GM13976 (cell line): ENCODE measurements at regions not wholly inside any gene's neighbourhood (a gene's known extent, or its start where the extent isn't known, plus 50 kb on each side); places are given as distances from the start of the nearest gene placed in this dataset.

Experiments
- DNase-seq: peaks from one replicate; pipeline ENCODE4 v3.0.0; 2012; ENCODE audit warnings: low spot score
- CTCF ChIP-seq: IDR thresholded peaks from 2 replicates; pipeline ENCODE4 v1.5.1; 2012; ENCODE audit warnings: borderline replicate concordance, mild to moderate bottlenecking; ENCODE audit not compliant: insufficient read depth; ENCODE audit errors: extremely low read depth, missing control alignments, control extremely low read depth
- in situ Hi-C: fragments of 300-500 bp; cut with MboI; formaldehyde crosslinking; loops from one replicate; pipeline ENCODE4 v1.12.0; 2022; ENCODE audit warnings: low sequenced_read_pairs, mixed read lengths, inconsistent platforms; ENCODE audit not compliant: unreplicated experiment

DNA sequence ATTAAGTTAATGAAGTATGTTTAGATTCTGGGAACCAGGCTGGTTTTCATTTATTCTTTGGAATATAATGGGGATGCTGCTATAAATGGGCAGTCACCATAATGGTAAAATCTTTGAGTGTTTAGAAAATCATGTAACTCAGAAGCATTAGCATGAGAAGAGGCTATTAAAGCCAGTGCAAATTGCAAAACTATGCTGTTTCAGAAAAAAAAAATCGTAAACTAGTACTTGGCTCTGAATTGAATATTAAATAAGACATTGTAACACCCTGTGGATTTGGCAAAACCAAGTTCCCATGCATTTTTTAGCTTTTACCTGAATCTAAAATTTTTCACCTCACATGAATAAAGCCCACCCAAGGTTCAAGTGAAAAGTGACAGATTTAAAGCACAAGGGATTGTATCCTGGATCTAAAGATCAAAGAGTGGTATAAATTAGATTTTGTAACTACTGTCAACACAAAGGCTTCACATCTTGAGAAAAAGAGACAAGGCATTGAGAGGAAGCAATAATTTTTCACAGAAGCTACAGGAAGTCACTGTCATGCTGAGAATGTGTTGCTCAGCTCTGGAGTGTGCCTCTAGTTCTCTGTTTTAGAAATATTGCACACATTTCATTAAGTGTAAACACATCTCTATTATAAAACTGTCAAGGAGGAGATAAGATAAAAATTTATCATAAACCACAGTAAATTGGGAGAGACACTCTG is 142.2 kb downstream of the ABCA8 start:
- no peak for DNase-seq
- in situ Hi-C loops, result no loop called here
- TF ChIP-seq CTCF, result no peak

GRCh38 chr17:68809148-68809547 is 146.0 kb downstream of the ABCA8 start:
- in situ Hi-C loops, result no loop called here
- no peak for TF ChIP-seq CTCF
- DNase-seq, result no peak

DNA sequence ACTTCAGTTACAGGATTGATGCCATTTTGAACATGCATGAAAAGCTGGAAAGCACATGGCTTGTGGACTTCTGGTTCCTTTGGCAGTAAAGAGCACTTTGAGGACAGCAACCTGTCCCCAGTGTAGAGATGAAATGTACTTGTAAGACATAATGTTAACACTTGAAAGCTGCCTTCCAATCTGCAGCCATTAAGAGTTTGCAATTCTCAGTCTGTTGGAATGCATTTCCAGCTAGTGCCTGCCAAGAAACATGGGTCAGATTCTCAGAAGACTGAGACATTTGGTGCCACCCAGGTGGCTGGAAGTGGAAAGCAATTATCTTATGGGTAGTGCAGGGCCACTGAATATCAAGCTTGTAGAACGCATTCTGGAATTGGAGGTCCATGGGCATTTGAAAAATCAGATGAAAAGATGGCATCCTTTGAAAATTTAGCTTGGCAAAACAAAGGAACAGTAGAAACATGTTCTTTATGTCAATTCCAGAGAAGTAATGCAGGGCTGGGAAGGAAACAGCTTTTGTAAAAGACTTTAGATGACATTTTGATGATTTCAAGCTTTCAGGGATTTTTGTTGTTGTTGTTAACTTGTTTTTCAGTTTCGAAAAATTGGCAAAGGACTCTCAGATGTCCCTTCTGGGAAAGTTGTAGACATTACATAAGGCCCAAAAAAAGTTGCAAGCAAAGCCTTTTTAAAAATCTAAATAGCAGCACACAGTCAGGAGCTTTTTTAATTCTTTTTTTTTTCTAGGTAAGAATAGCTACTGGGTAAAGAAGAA is 147.0 kb downstream of the ABCA8 start:
- in situ Hi-C loops, result no loop called here
- no peak for TF ChIP-seq CTCF
- DNase-seq, result no peak

- in situ Hi-C loops, result no loop called here
- DNase-seq, result no peak
- TF ChIP-seq CTCF, result no peak
Observed at GRCh38 chr17:68805609-68806008, 149.6 kb downstream of the ABCA8 start.

DNA sequence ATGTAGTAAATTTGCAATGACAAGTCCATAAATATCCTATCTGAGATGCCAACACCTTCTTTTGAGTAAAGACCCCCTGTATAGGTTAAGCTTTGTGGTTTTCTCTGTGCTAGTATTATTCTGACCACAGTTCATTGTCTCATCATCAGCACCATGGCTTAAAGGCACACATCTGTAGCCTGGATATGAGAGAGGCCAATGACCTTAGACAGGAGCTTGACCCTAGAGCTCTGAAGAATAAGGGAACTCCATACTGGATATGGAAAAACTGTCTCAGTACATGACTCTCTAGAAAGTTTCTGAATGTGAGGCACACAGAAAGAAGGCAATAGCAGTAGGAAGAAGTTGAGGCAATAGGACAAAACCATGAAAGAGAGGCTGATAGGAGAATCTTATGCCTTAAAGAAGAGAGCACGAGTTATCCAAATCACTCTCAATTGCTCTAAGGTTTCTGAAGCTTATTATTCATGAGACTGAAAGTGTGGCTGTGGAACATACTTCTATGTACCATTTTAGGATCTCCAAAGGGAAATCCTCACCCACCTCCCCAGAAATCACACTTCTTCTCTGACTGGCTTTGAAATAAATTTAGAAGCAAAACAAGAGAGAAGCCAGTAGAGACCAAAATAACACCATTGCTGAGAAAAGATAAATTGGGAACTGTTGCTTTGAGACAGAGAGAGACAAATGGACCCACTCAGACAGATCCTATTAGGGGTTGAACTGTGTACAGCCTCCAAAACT is 150.2 kb downstream of the ABCA8 start:
- no peak for DNase-seq
- no peak for TF ChIP-seq CTCF
- in situ Hi-C loops, result no loop called here

- in situ Hi-C loops, result no loop called here
- DNase-seq, result no peak
- no peak for TF ChIP-seq CTCF
Observed at GRCh38 chr17:68803164-68803929, 151.8 kb downstream of the ABCA8 start.
